ENCODE measurements at regions not wholly inside any gene's neighbourhood (a gene's known extent, or its start where the extent isn't known, plus 50 kb on each side); places are given as distances from the start of the nearest gene placed in this dataset.

- Histone ChIP-seq H3K27me3 (ENCODE audit: control insufficient read depth, insufficient read depth, low read length) (peaks cover 10% of the 10 kb centered on the region), H3K4me1 (ENCODE audit: control insufficient read depth, insufficient read depth, low read length) (no peaks in the 10 kb centered on the region), H3K9me3 (ENCODE audit: control insufficient read depth, insufficient read depth, low read depth, low read length) (no peaks in the 10 kb centered on the region), H3K4me3 (ENCODE audit: low read depth in 2 of 2, low read length in 2 of 2) (no peak overlapping the region), H3K36me3 (ENCODE audit: control insufficient read depth, insufficient read depth, low read length) (no peaks in the 10 kb centered on the region), H3K27ac (ENCODE audit: low read length) (no peak overlapping the region)
- no peak for DNase-seq (ENCODE audit: low read depth, low spot score)
- BruUV-seq (replicated peaks): no TSS peak
- ATAC-seq: no peak; the same call in 1 of the 2 replicates
- POLR2A ChIA-PET: no interaction called here
- in situ Hi-C loops (cut with HindIII; ENCODE audit: low pct_unique_long_range_greater_than_20kb, low sequenced_read_pairs) (no loop called here), intact Hi-C loops (cut with micrococcal nuclease; ENCODE audit: unreplicated experiment) (no loop called here)
- CTCF ChIA-PET: no interaction called here
- TF ChIP-seq TCF7L2 (IDR thresholded peaks at IDR 0.05; ENCODE audit: low read depth, low read length) (no peak), REST (IDR thresholded peaks at IDR 0.05; ENCODE audit: insufficient read depth in 1 of 2, low read depth in 2 of 2, low read length in 1 of 2) (no peak), CTCF (IDR thresholded peaks at IDR 0.05) (no peak), SIN3A (IDR thresholded peaks at IDR 0.05; ENCODE audit: borderline replicate concordance, insufficient read depth, low read depth, low read length) (no peak), POLR2AphosphoS5 (IDR thresholded peaks at IDR 0.05; ENCODE audit: low read depth, low read length) (no peak)
These were observed 57.5 kb upstream of the ETV3 start for GRCh38 chr1:157195521-157196244.

- intact Hi-C loops (cut with micrococcal nuclease; ENCODE audit: unreplicated experiment): loop anchor here (5.0 kb wide), 1 partner anchor 167 kb away; no protein-coding TSS in a partner anchor
- in situ Hi-C loops (cut with HindIII; ENCODE audit: low pct_unique_long_range_greater_than_20kb, low sequenced_read_pairs): no loop called here
- Histone ChIP-seq H3K9me3 (ENCODE audit: control insufficient read depth, insufficient read depth, low read depth, low read length) (no peaks in the 10 kb centered on the region), H3K4me3 (ENCODE audit: low read depth in 2 of 2, low read length in 2 of 2) (no peak overlapping the region), H3K27me3 (ENCODE audit: control insufficient read depth, insufficient read depth, low read length) (peaks cover 10% of the 10 kb centered on the region), H3K4me1 (ENCODE audit: control insufficient read depth, insufficient read depth, low read length) (no peaks in the 10 kb centered on the region), H3K36me3 (ENCODE audit: control insufficient read depth, insufficient read depth, low read length) (no peaks in the 10 kb centered on the region), H3K27ac (ENCODE audit: low read length) (no peak overlapping the region)
- ATAC-seq (no peak), DNase-seq (ENCODE audit: low read depth, low spot score) (no peak)
- BruUV-seq (replicated peaks): no TSS peak
- CTCF ChIA-PET: interaction anchor here (0.6 kb wide), 1 partner anchor 154 kb away, joined by 3 read pairs; no protein-coding TSS in a partner anchor
- no peak for TF ChIP-seq SIN3A (IDR thresholded peaks at IDR 0.05; ENCODE audit: borderline replicate concordance, insufficient read depth, low read depth, low read length)
- no peak for TF ChIP-seq CTCF (IDR thresholded peaks at IDR 0.05)
- TF ChIP-seq REST (IDR thresholded peaks at IDR 0.05; ENCODE audit: insufficient read depth in 1 of 2, low read depth in 2 of 2, low read length in 1 of 2): no peak
- TF ChIP-seq TCF7L2 (IDR thresholded peaks at IDR 0.05; ENCODE audit: low read depth, low read length): no peak
- TF ChIP-seq POLR2AphosphoS5 (IDR thresholded peaks at IDR 0.05; ENCODE audit: low read depth, low read length): no peak
- POLR2A ChIA-PET: no interaction called here
These were observed 56.7 kb upstream of the ETV3 start for GRCh38 chr1:157194731-157195520.
